Skeletal muscle satellite cell (primary cell): ENCODE measurements at regions not wholly inside any gene's neighbourhood (a gene's known extent, or its start where the extent isn't known, plus 50 kb on each side); places are given as distances from the start of the nearest gene placed in this dataset.

Experiments used
- H3K27me3 ChIP-seq: 2 replicates; pipeline ENCODE4 v1.7.0; 2013; ENCODE audit warnings: low read length; ENCODE audit not compliant: control insufficient read depth, insufficient read depth
- H3K36me3 ChIP-seq: 2 replicates; pipeline ENCODE4 v1.7.0; 2013; ENCODE audit warnings: mild to moderate bottlenecking, control low read depth, low read length; ENCODE audit not compliant: insufficient read depth
- H3K4me1 ChIP-seq: 2 replicates; pipeline ENCODE4 v1.7.0; 2013; ENCODE audit warnings: low read length; ENCODE audit not compliant: control insufficient read depth, insufficient read depth
- H3K4me2 ChIP-seq: 2 replicates; pipeline ENCODE4 v1.7.0; 2013; ENCODE audit warnings: mild to moderate bottlenecking, low read length
- H3K4me3 ChIP-seq: 2 replicates; pipeline ENCODE4 v1.7.0; 2013; ENCODE audit warnings: low read length
- H3K9ac ChIP-seq: 2 replicates; pipeline ENCODE4 v1.7.0; 2013; ENCODE audit warnings: mild to moderate bottlenecking, low read depth, low read length, moderate library complexity
- H3K9me3 ChIP-seq: replicated peaks from 2 replicates; pipeline ENCODE4 v1.7.0; 2013; ENCODE audit warnings: mild to moderate bottlenecking, control low read depth, low read length

GRCh38 chr12:67442896-67443295 lies 173.7 kb downstream of the CAND1 start:
- Histone ChIP-seq H3K36me3 (no peaks in the 10 kb centered on the region), H3K4me3 (no peak overlapping the region), H3K9me3 (no peaks in the 10 kb centered on the region), H3K4me2 (no peak overlapping the region), H3K27me3 (no peaks in the 10 kb centered on the region), H3K4me1 (peaks cover 13% of the 10 kb centered on the region), H3K9ac (no peak overlapping the region)

GRCh38 chr12:67444542-67444941 lies 175.4 kb downstream of the CAND1 start:
- no peak overlapping the region for H3K9ac ChIP-seq
- no peaks in the 10 kb centered on the region for H3K27me3 ChIP-seq
- peaks cover 13% of the 10 kb centered on the region for H3K4me1 ChIP-seq

GRCh38 chr12:67446716-67447115 lies 177.6 kb downstream of the CAND1 start:
- Histone ChIP-seq H3K4me2 (no peak overlapping the region), H3K9ac (no peak overlapping the region), H3K4me1 (peaks cover 11% of the 10 kb centered on the region), H3K36me3 (no peaks in the 10 kb centered on the region), H3K9me3 (no peaks in the 10 kb centered on the region), H3K27me3 (no peaks in the 10 kb centered on the region), H3K4me3 (no peak overlapping the region)

More at GRCh38 chr12:67444542-67444941, 175.4 kb downstream of the CAND1 start:
- H3K4me3 ChIP-seq = no peak overlapping the region
- H3K4me2 ChIP-seq = no peak overlapping the region
- no peaks in the 10 kb centered on the region for H3K9me3 ChIP-seq
- no peaks in the 10 kb centered on the region for H3K36me3 ChIP-seq

- Histone ChIP-seq H3K36me3 (no peaks in the 10 kb centered on the region), H3K9me3 (no peaks in the 10 kb centered on the region), H3K4me3 (no peak overlapping the region), H3K4me1 (peaks cover 8% of the 10 kb centered on the region), H3K9ac (no peak overlapping the region), H3K27me3 (no peaks in the 10 kb centered on the region), H3K4me2 (no peak overlapping the region)
These were observed 178.0 kb downstream of the CAND1 start for GRCh38 chr12:67447180-67447579.

- no peaks in the 10 kb centered on the region for H3K27me3 ChIP-seq
- H3K9ac ChIP-seq = no peak overlapping the region
- H3K4me3 ChIP-seq = no peak overlapping the region
- H3K9me3 ChIP-seq = no peaks in the 10 kb centered on the region
- no peak overlapping the region for H3K4me2 ChIP-seq
- no peaks in the 10 kb centered on the region for H3K36me3 ChIP-seq
- no peaks in the 10 kb centered on the region for H3K4me1 ChIP-seq
These were observed 180.5 kb downstream of the CAND1 start for GRCh38 chr12:67449591-67450052.

- Histone ChIP-seq H3K9ac (no peak overlapping the region), H3K36me3 (no peaks in the 10 kb centered on the region), H3K4me1 (no peaks in the 10 kb centered on the region), H3K9me3 (no peaks in the 10 kb centered on the region), H3K4me2 (no peak overlapping the region), H3K4me3 (no peak overlapping the region), H3K27me3 (no peaks in the 10 kb centered on the region)
These were observed 181.3 kb downstream of the CAND1 start for GRCh38 chr12:67450441-67450840.

- Histone ChIP-seq H3K27me3 (no peaks in the 10 kb centered on the region), H3K4me1 (peaks cover 2% of the 10 kb centered on the region)
These were observed 182.0 kb downstream of the CAND1 start for GRCh38 chr12:67451206-67451605.

GRCh38 chr12:67452119-67452805 lies 183.1 kb downstream of the CAND1 start:
- Histone ChIP-seq H3K4me1 (peaks cover 13% of the 10 kb centered on the region), H3K36me3 (no peaks in the 10 kb centered on the region), H3K4me3 (no peak overlapping the region), H3K9me3 (no peaks in the 10 kb centered on the region), H3K9ac (no peak overlapping the region), H3K4me2 (no peak overlapping the region), H3K27me3 (no peaks in the 10 kb centered on the region)

More at GRCh38 chr12:67451206-67451605, 182.0 kb downstream of the CAND1 start:
- no peak overlapping the region for H3K4me3 ChIP-seq
- H3K36me3 ChIP-seq = no peaks in the 10 kb centered on the region
- H3K9me3 ChIP-seq = no peaks in the 10 kb centered on the region
- no peak overlapping the region for H3K9ac ChIP-seq
- no peak overlapping the region for H3K4me2 ChIP-seq

- Histone ChIP-seq H3K27me3 (no peaks in the 10 kb centered on the region), H3K4me2 (no peak overlapping the region), H3K36me3 (no peaks in the 10 kb centered on the region), H3K9ac (no peak overlapping the region), H3K4me3 (no peak overlapping the region), H3K9me3 (no peaks in the 10 kb centered on the region), H3K4me1 (peaks cover 19% of the 10 kb centered on the region)
These were observed 184.0 kb downstream of the CAND1 start for GRCh38 chr12:67453191-67453590.

- H3K36me3 ChIP-seq = no peaks in the 10 kb centered on the region
- no peak overlapping the region for H3K9ac ChIP-seq
- no peaks in the 10 kb centered on the region for H3K9me3 ChIP-seq
- H3K4me2 ChIP-seq = no peak overlapping the region
- no peak overlapping the region for H3K4me3 ChIP-seq
- H3K27me3 ChIP-seq = no peaks in the 10 kb centered on the region
- H3K4me1 ChIP-seq = peaks cover 19% of the 10 kb centered on the region
These were observed 186.1 kb downstream of the CAND1 start for GRCh38 chr12:67455236-67455635.

- Histone ChIP-seq H3K4me2 (peak overlapping the region; percentile 40), H3K9me3 (no peaks in the 10 kb centered on the region), H3K9ac (no peak overlapping the region), H3K4me3 (no peak overlapping the region), H3K27me3 (no peaks in the 10 kb centered on the region), H3K36me3 (no peaks in the 10 kb centered on the region), H3K4me1 (peaks cover 19% of the 10 kb centered on the region)
These were observed 187.3 kb downstream of the CAND1 start for GRCh38 chr12:67456431-67456901.

GRCh38 chr12:67457136-67457535 lies 188.0 kb downstream of the CAND1 start:
- Histone ChIP-seq H3K4me1 (peaks cover 19% of the 10 kb centered on the region), H3K27me3 (no peaks in the 10 kb centered on the region), H3K9ac (no peak overlapping the region), H3K9me3 (no peaks in the 10 kb centered on the region), H3K4me2 (peak overlapping the region; percentile 40), H3K4me3 (no peak overlapping the region), H3K36me3 (no peaks in the 10 kb centered on the region)
